ENCODE measurements at regions not wholly inside any gene's neighbourhood (a gene's known extent, or its start where the extent isn't known, plus 50 kb on each side); places are given as distances from the start of the nearest gene placed in this dataset.
"Not testable (repeated sequence)": the region's sequence is repeated elsewhere in the genome, so short reads cannot be mapped to it uniquely, and the experiment has no call there.

GRCh38 chr2:111512378-111512777 is 371.6 kb downstream of the ANAPC1 start:
- not testable (repeated sequence) for DNase-seq

- not testable (repeated sequence) for DNase-seq
Measured at GRCh38 chr2:111514138-111514537, 369.9 kb downstream of the ANAPC1 start.

- DNase-seq = not testable (repeated sequence)
Measured at GRCh38 chr2:111517050-111517720, 366.8 kb downstream of the ANAPC1 start.

GRCh38 chr2:111517721-111518053 is 366.3 kb downstream of the ANAPC1 start:
- DNase-seq = not testable (repeated sequence)

GRCh38 chr2:111519071-111519470 is 364.9 kb downstream of the ANAPC1 start:
- DNase-seq = no peak

- no peak for DNase-seq
Measured at GRCh38 chr2:111522231-111522768, 361.7 kb downstream of the ANAPC1 start.

GRCh38 chr2:111523009-111523408 is 361.0 kb downstream of the ANAPC1 start:
- no peak for DNase-seq

- not testable (repeated sequence) for DNase-seq
Measured at GRCh38 chr2:111525026-111525425, 359.0 kb downstream of the ANAPC1 start.

GRCh38 chr2:111526041-111526639 is 357.9 kb downstream of the ANAPC1 start:
- DNase-seq = not testable (repeated sequence)

- DNase-seq = not testable (repeated sequence)
Measured at GRCh38 chr2:111527707-111528400, 356.1 kb downstream of the ANAPC1 start.

GRCh38 chr2:111529022-111529421 is 355.0 kb downstream of the ANAPC1 start:
- DNase-seq = not testable (repeated sequence)

GRCh38 chr2:111530239-111530965 is 353.6 kb downstream of the ANAPC1 start:
- not testable (repeated sequence) for DNase-seq

- DNase-seq = not testable (repeated sequence)
Measured at GRCh38 chr2:111532682-111533556, 351.1 kb downstream of the ANAPC1 start.

- DNase-seq = not testable (repeated sequence)
Measured at GRCh38 chr2:111533557-111534247, 350.3 kb downstream of the ANAPC1 start.

- peak; percentile 75 for DNase-seq
Measured at GRCh38 chr2:111534910-111535352, 349.1 kb downstream of the ANAPC1 start.

GRCh38 chr2:111535404-111535803 is 348.6 kb downstream of the ANAPC1 start:
- DNase-seq = no peak

- no peak for DNase-seq
Measured at GRCh38 chr2:111537078-111537655, 346.8 kb downstream of the ANAPC1 start.

GRCh38 chr2:111539991-111540390 is 344.0 kb downstream of the ANAPC1 start:
- not testable (repeated sequence) for DNase-seq

GRCh38 chr2:111542120-111542774 is 341.7 kb downstream of the ANAPC1 start:
- not testable (repeated sequence) for DNase-seq

GRCh38 chr2:111544006-111544405 is 340.0 kb downstream of the ANAPC1 start:
- DNase-seq = not testable (repeated sequence)

All from DMS79 treated with DMSO at 0.1 percent for 48 hours (cell line).